Neural cell (in vitro differentiated cells): ENCODE measurements at regions not wholly inside any gene's neighbourhood (a gene's known extent, or its start where the extent isn't known, plus 50 kb on each side); places are given as distances from the start of the nearest gene placed in this dataset.

ENCODE experiments used
- H2AFZ ChIP-seq: fragments of 200-600, 300-800 bp; sonication (generic), shearing (Covaris generic); 2 replicates; pipeline ENCODE4 v1.6.0; 2014; ENCODE audit warnings: low read depth, mild to moderate bottlenecking, antibody characterized with exemption, low read length, moderate library complexity
- H3F3A ChIP-seq: fragments of 200-600 bp; shearing (Covaris generic); 2 replicates; pipeline ENCODE4 v1.6.1; 2016; ENCODE audit warnings: mild to moderate bottlenecking, moderate library complexity, mixed read lengths, antibody characterized with exemption, low read length; ENCODE audit not compliant: insufficient read depth, poor library complexity, severe bottlenecking
- H3K27ac ChIP-seq: fragments of 200-600, 300-800 bp; sonication (generic), shearing (Covaris generic); 2 replicates; pipeline ENCODE4 v1.5.1; 2014; ENCODE audit warnings: mild to moderate bottlenecking, low read length, moderate library complexity
- H3K27me3 ChIP-seq: fragments of 300-800, 200-600 bp; sonication (generic), shearing (Covaris generic); 2 replicates; pipeline ENCODE4 v1.6.0; 2014; ENCODE audit warnings: mild to moderate bottlenecking, low read depth, low read length, moderate library complexity; ENCODE audit not compliant: insufficient read depth
- H3K36me3 ChIP-seq: fragments of 300-800, 200-600 bp; sonication (generic), shearing (Covaris generic); 2 replicates; pipeline ENCODE4 v1.5.1; 2014; ENCODE audit warnings: mild to moderate bottlenecking, antibody characterized with exemption, low read length, moderate library complexity; ENCODE audit not compliant: insufficient read depth
- H3K4me2 ChIP-seq: fragments of 300-800, 200-600 bp; sonication (generic), shearing (Covaris generic); 2 replicates; pipeline ENCODE4 v1.6.0; 2014; ENCODE audit warnings: mild to moderate bottlenecking, low read length
- H3K4me3 ChIP-seq: fragments of 300-800, 200-600 bp; sonication (generic), shearing (Covaris generic); 2 replicates; pipeline ENCODE4 v1.5.1; 2014; ENCODE audit warnings: mild to moderate bottlenecking, low read length, moderate library complexity
- H3K79me2 ChIP-seq: fragments of 200-600 bp; shearing (Covaris generic); replicated peaks from 2 replicates; pipeline ENCODE4 v1.6.0; 2014; ENCODE audit warnings: mild to moderate bottlenecking, low read length, moderate library complexity; ENCODE audit not compliant: insufficient read depth
- H3K9ac ChIP-seq: fragments of 300-800, 200-600 bp; sonication (generic), shearing (Covaris generic); 2 replicates; pipeline ENCODE4 v1.6.1; 2016; ENCODE audit warnings: mild to moderate bottlenecking, low read length, mixed read lengths
- H3K9me2 ChIP-seq: fragments of 200-600 bp; shearing (Covaris generic); 2 replicates; pipeline ENCODE4 v1.6.1; 2016; ENCODE audit warnings: mild to moderate bottlenecking, low read length, mixed read lengths; ENCODE audit not compliant: insufficient read depth
- H3K9me3 ChIP-seq: fragments of 200-600, 300-800 bp; sonication (generic), shearing (Covaris generic); 2 replicates; pipeline ENCODE4 v1.6.1; 2016; ENCODE audit warnings: mild to moderate bottlenecking, mixed run types, low read length, moderate library complexity, mixed read lengths
- H4K20me1 ChIP-seq: fragments of 200-600 bp; shearing (Covaris generic); 2 replicates; pipeline ENCODE4 v1.6.1; 2016; ENCODE audit warnings: mild to moderate bottlenecking, mixed run types; ENCODE audit not compliant: insufficient read depth
- EP300 ChIP-seq: fragments of 450-650 bp; conservative IDR thresholded peaks from 2 replicates; pipeline ENCODE4 v1.6.1; 2014; ENCODE audit warnings: antibody characterized with exemption, mild to moderate bottlenecking, moderate library complexity; ENCODE audit not compliant: poor library complexity, severe bottlenecking
- EZH2 ChIP-seq: fragments of 200-600, 300-800 bp; shearing (Covaris generic), sonication (generic); IDR thresholded peaks from 2 replicates; pipeline ENCODE4 v1.6.1; 2014; ENCODE audit warnings: antibody characterized with exemption, low read length, borderline replicate concordance, mild to moderate bottlenecking; ENCODE audit not compliant: insufficient read depth, poor library complexity, severe bottlenecking
- MXI1 ChIP-seq: fragments of 450-650 bp; conservative IDR thresholded peaks from 2 replicates; pipeline ENCODE4 v1.6.1; 2014; ENCODE audit warnings: antibody characterized with exemption, mild to moderate bottlenecking; ENCODE audit not compliant: poor library complexity, severe bottlenecking
- POLR2AphosphoS5 ChIP-seq: IDR thresholded peaks from 2 replicates; pipeline ENCODE4 v1.6.1; 2012
- RAD21 ChIP-seq: fragments of 450-650 bp; conservative IDR thresholded peaks from 2 replicates; pipeline ENCODE4 v1.6.1; 2014; ENCODE audit warnings: antibody characterized with exemption, mild to moderate bottlenecking, moderate library complexity
- SMC3 ChIP-seq: fragments of 450-650 bp; conservative IDR thresholded peaks from 2 replicates; pipeline ENCODE4 v1.6.1; 2014; ENCODE audit warnings: antibody characterized with exemption, mild to moderate bottlenecking, moderate library complexity; ENCODE audit not compliant: poor library complexity
- TAF1 ChIP-seq: IDR thresholded peaks from 2 replicates; pipeline ENCODE4 v1.6.1; 2012; ENCODE audit warnings: low read depth
- TF ChIP-seq, protein P1 (sequence below): IDR thresholded peaks from 2 replicates; pipeline ENCODE4 v1.6.1; 2012; ENCODE audit warnings: borderline replicate concordance

GRCh38 chr7:97620495-97620894 lies 111.4 kb upstream of the TAC1 start:
- H3K4me2 ChIP-seq: no peak overlapping the region
- no peaks in the 10 kb centered on the region for H3K9me3 ChIP-seq
- no peaks in the 10 kb centered on the region for H3K36me3 ChIP-seq
- H3F3A ChIP-seq: no peaks in the 10 kb centered on the region
- no peak overlapping the region for H3K4me3 ChIP-seq
- H3K9ac ChIP-seq: no peak overlapping the region
- H3K27me3 ChIP-seq: no peaks in the 10 kb centered on the region
- no peaks in the 10 kb centered on the region for H3K79me2 ChIP-seq
- no peaks in the 10 kb centered on the region for H3K9me2 ChIP-seq
- no peak overlapping the region for H3K27ac ChIP-seq
- TF ChIP-seq EP300 (peak; percentile 63), SMC3 (no peak), POLR2AphosphoS5 (peak; percentile 61), RAD21 (no peak)
- TF ChIP-seq, protein P1, sequence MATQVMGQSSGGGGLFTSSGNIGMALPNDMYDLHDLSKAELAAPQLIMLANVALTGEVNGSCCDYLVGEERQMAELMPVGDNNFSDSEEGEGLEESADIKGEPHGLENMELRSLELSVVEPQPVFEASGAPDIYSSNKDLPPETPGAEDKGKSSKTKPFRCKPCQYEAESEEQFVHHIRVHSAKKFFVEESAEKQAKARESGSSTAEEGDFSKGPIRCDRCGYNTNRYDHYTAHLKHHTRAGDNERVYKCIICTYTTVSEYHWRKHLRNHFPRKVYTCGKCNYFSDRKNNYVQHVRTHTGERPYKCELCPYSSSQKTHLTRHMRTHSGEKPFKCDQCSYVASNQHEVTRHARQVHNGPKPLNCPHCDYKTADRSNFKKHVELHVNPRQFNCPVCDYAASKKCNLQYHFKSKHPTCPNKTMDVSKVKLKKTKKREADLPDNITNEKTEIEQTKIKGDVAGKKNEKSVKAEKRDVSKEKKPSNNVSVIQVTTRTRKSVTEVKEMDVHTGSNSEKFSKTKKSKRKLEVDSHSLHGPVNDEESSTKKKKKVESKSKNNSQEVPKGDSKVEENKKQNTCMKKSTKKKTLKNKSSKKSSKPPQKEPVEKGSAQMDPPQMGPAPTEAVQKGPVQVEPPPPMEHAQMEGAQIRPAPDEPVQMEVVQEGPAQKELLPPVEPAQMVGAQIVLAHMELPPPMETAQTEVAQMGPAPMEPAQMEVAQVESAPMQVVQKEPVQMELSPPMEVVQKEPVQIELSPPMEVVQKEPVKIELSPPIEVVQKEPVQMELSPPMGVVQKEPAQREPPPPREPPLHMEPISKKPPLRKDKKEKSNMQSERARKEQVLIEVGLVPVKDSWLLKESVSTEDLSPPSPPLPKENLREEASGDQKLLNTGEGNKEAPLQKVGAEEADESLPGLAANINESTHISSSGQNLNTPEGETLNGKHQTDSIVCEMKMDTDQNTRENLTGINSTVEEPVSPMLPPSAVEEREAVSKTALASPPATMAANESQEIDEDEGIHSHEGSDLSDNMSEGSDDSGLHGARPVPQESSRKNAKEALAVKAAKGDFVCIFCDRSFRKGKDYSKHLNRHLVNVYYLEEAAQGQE: peak; percentile 47
- no peaks in the 10 kb centered on the region for H4K20me1 ChIP-seq
- H2AFZ ChIP-seq: no peak overlapping the region

GRCh38 chr7:97623333-97623732 lies 108.6 kb upstream of the TAC1 start:
- no peak overlapping the region for H3K9ac ChIP-seq
- no peaks in the 10 kb centered on the region for H3K9me3 ChIP-seq
- no peaks in the 10 kb centered on the region for H3K79me2 ChIP-seq
- no peak overlapping the region for H3K4me2 ChIP-seq
- H3F3A ChIP-seq: no peaks in the 10 kb centered on the region
- H3K36me3 ChIP-seq: no peaks in the 10 kb centered on the region
- H4K20me1 ChIP-seq: no peaks in the 10 kb centered on the region
- no peaks in the 10 kb centered on the region for H3K27me3 ChIP-seq
- H3K9me2 ChIP-seq: no peaks in the 10 kb centered on the region
- H3K27ac ChIP-seq: no peak overlapping the region
- TF ChIP-seq MXI1: no peak
- no peak for TF ChIP-seq EZH2
- no peak for TF ChIP-seq RAD21
- TF ChIP-seq TAF1: no peak
- TF ChIP-seq POLR2AphosphoS5: no peak
- no peak overlapping the region for H2AFZ ChIP-seq
- no peak overlapping the region for H3K4me3 ChIP-seq

DNA sequence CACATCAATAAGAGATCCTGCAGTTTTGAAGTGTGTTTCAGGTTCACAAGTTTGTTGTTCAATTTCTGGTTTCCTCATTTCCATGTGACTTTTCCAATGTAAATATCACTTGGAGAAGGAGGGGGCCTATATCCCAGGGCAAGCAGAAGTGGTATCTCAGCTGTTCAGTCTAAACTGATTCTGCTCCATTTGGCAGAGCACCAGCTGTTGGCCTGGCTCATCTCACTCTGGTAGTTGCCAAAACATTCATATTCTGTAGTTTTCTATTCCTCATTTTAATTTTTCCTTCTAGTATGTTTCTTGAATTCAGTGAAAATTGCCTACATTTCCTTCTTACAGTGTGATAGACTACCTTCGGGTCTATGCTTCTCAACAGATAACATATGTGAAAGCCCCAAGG lies 101.8 kb upstream of the TAC1 start:
- Histone ChIP-seq H2AFZ (no peak overlapping the region), H3K9me3 (no peaks in the 10 kb centered on the region), H3K4me3 (no peak overlapping the region), H3K79me2 (no peaks in the 10 kb centered on the region), H4K20me1 (no peaks in the 10 kb centered on the region), H3F3A (no peaks in the 10 kb centered on the region), H3K27me3 (no peaks in the 10 kb centered on the region), H3K9me2 (no peaks in the 10 kb centered on the region), H3K27ac (no peak overlapping the region), H3K9ac (no peak overlapping the region), H3K36me3 (no peaks in the 10 kb centered on the region), H3K4me2 (no peak overlapping the region)
- TF ChIP-seq POLR2AphosphoS5 (no peak), MXI1 (no peak), SMC3 (no peak)
- TF ChIP-seq, protein P1: no peak
